ENCODE measurements at regions not wholly inside any gene's neighbourhood (a gene's known extent, or its start where the extent isn't known, plus 50 kb on each side); places are given as distances from the start of the nearest gene placed in this dataset.

DNA sequence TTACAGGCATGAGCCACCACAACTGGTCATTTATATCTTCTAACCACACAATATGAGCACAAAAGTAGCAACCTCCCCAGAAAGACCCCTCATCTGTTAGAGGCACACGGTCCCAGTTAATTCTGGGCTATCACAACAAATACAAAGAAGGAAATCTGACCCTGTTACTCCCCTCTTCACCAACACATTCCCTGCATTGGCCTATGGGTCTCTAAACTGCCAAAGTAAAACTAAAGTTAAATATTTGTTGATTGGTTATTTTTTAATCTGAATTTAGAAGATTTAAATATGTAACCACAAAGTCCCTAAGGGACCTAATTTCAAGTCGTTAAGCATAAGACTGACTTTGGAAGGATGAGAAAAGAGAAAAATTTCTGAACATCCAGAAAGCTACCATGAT, 496.7 kb upstream of the NMUR2 start:
- TF ChIP-seq, protein P1, sequence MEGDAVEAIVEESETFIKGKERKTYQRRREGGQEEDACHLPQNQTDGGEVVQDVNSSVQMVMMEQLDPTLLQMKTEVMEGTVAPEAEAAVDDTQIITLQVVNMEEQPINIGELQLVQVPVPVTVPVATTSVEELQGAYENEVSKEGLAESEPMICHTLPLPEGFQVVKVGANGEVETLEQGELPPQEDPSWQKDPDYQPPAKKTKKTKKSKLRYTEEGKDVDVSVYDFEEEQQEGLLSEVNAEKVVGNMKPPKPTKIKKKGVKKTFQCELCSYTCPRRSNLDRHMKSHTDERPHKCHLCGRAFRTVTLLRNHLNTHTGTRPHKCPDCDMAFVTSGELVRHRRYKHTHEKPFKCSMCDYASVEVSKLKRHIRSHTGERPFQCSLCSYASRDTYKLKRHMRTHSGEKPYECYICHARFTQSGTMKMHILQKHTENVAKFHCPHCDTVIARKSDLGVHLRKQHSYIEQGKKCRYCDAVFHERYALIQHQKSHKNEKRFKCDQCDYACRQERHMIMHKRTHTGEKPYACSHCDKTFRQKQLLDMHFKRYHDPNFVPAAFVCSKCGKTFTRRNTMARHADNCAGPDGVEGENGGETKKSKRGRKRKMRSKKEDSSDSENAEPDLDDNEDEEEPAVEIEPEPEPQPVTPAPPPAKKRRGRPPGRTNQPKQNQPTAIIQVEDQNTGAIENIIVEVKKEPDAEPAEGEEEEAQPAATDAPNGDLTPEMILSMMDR (IDR thresholded peaks at IDR 0.05; ENCODE audit: insufficient read depth, low read depth, low read length), result no peak
- TF ChIP-seq EZH2 (IDR thresholded peaks at IDR 0.05; ENCODE audit: insufficient read depth, low read length), result no peak

Data from astrocyte (in vitro differentiated cells and primary cell).